ENCODE measurements at regions not wholly inside any gene's neighbourhood (a gene's known extent, or its start where the extent isn't known, plus 50 kb on each side); places are given as distances from the start of the nearest gene placed in this dataset.
"Not testable (repeated sequence)": the region's sequence is repeated elsewhere in the genome, so short reads cannot be mapped to it uniquely, and the experiment has no call there.

GRCh38 chr9:22508354-22508753, 61.7 kb downstream of the DMRTA1 start:
- not testable (repeated sequence) for H3K27ac ChIP-seq, H3K4me3 ChIP-seq

GRCh38 chr9:22508790-22509189, 62.2 kb downstream of the DMRTA1 start:
- Histone ChIP-seq H3K4me3 (no peak overlapping the region), H3K27ac (no peak overlapping the region)

GRCh38 chr9:22512495-22512894, 65.9 kb downstream of the DMRTA1 start:
- no peak overlapping the region for H3K27ac ChIP-seq

GRCh38 chr9:22514871-22515270, 68.2 kb downstream of the DMRTA1 start:
- no peak overlapping the region for H3K27ac ChIP-seq

More at GRCh38 chr9:22512495-22512894, 65.9 kb downstream of the DMRTA1 start:
- H3K4me3 ChIP-seq, result no peak overlapping the region

GRCh38 chr9:22522206-22522740, 75.6 kb downstream of the DMRTA1 start:
- no peak overlapping the region for H3K4me3 ChIP-seq
- H3K27ac ChIP-seq, result no peak overlapping the region

More at GRCh38 chr9:22514871-22515270, 68.2 kb downstream of the DMRTA1 start:
- H3K4me3 ChIP-seq, result no peak overlapping the region

- no peak overlapping the region for H3K4me3 ChIP-seq
- H3K27ac ChIP-seq, result no peak overlapping the region
Observed at GRCh38 chr9:22528485-22528884, 81.9 kb downstream of the DMRTA1 start.

GRCh38 chr9:22529426-22530199, 83.0 kb downstream of the DMRTA1 start:
- Histone ChIP-seq H3K4me3 (no peak overlapping the region), H3K27ac (no peak overlapping the region)

GRCh38 chr9:22535780-22536179, 89.2 kb downstream of the DMRTA1 start:
- no peak overlapping the region for H3K27ac ChIP-seq

GRCh38 chr9:22537721-22538120, 91.1 kb downstream of the DMRTA1 start:
- Histone ChIP-seq H3K4me3 (no peak overlapping the region), H3K27ac (no peak overlapping the region)

More at GRCh38 chr9:22535780-22536179, 89.2 kb downstream of the DMRTA1 start:
- no peak overlapping the region for H3K4me3 ChIP-seq

GRCh38 chr9:22548625-22549024, 102.0 kb downstream of the DMRTA1 start:
- Histone ChIP-seq H3K4me3 (no peak overlapping the region), H3K27ac (no peak overlapping the region)

- Histone ChIP-seq H3K4me3 (no peak overlapping the region), H3K27ac (no peak overlapping the region)
Observed at GRCh38 chr9:22574740-22575139, 128.1 kb downstream of the DMRTA1 start.

- no peak overlapping the region for H3K27ac ChIP-seq
- H3K4me3 ChIP-seq, result no peak overlapping the region
Observed at GRCh38 chr9:22580788-22581187, 134.2 kb downstream of the DMRTA1 start.

GRCh38 chr9:22582221-22582620, 135.6 kb downstream of the DMRTA1 start:
- Histone ChIP-seq H3K27ac (no peak overlapping the region), H3K4me3 (no peak overlapping the region)

- no peak overlapping the region for H3K27ac ChIP-seq
- no peak overlapping the region for H3K4me3 ChIP-seq
Observed at GRCh38 chr9:22588918-22589317, 142.3 kb downstream of the DMRTA1 start.

GRCh38 chr9:22590336-22591033, 143.9 kb downstream of the DMRTA1 start:
- Histone ChIP-seq H3K27ac (no peak overlapping the region), H3K4me3 (no peak overlapping the region)

- Histone ChIP-seq H3K4me3 (no peak overlapping the region), H3K27ac (no peak overlapping the region)
Observed at GRCh38 chr9:22595805-22596204, 149.2 kb downstream of the DMRTA1 start.

- H3K27ac ChIP-seq, result no peak overlapping the region
Observed at GRCh38 chr9:22617156-22617555, 170.5 kb downstream of the DMRTA1 start.

GRCh38 chr9:22622815-22623214, 176.2 kb downstream of the DMRTA1 start:
- H3K27ac ChIP-seq, result no peak overlapping the region
- H3K4me3 ChIP-seq, result no peak overlapping the region

More at GRCh38 chr9:22617156-22617555, 170.5 kb downstream of the DMRTA1 start:
- no peak overlapping the region for H3K4me3 ChIP-seq

GRCh38 chr9:22623236-22623635, 176.6 kb downstream of the DMRTA1 start:
- no peak overlapping the region for H3K4me3 ChIP-seq
- H3K27ac ChIP-seq, result no peak overlapping the region

- Histone ChIP-seq H3K4me3 (no peak overlapping the region), H3K27ac (no peak overlapping the region)
Observed at GRCh38 chr9:22625540-22625939, 178.9 kb downstream of the DMRTA1 start.

- Histone ChIP-seq H3K4me3 (no peak overlapping the region), H3K27ac (no peak overlapping the region)
Observed at GRCh38 chr9:22643541-22643940, 196.9 kb downstream of the DMRTA1 start.

Measured in skin epidermis (tissue), 12 donors.